SK-N-SH (cell line): ENCODE measurements at regions not wholly inside any gene's neighbourhood (a gene's known extent, or its start where the extent isn't known, plus 50 kb on each side); places are given as distances from the start of the nearest gene placed in this dataset.

Experiments
- EZH2phosphoT487 ChIP-seq: fragments of 200-600 bp; sonication (generic); IDR thresholded peaks from 2 replicates; pipeline ENCODE4 v1.6.1; 2017; ENCODE audit warnings: low read depth, mixed run types, mild to moderate bottlenecking, antibody characterized with exemption, moderate library complexity, borderline replicate concordance
- GABPA ChIP-seq: IDR thresholded peaks from 2 replicates; pipeline ENCODE4 v1.4.0; 2012; ENCODE audit warnings: low read depth, mild to moderate bottlenecking
- NFIC ChIP-seq: IDR thresholded peaks from 2 replicates; pipeline ENCODE4 v1.4.0; 2012; ENCODE audit warnings: borderline replicate concordance
- REST ChIP-seq: IDR thresholded peaks from 2 replicates; pipeline ENCODE4 v1.6.1; 2012; ENCODE audit warnings: mild to moderate bottlenecking, low read depth, low read length, moderate library complexity
- RFX5 ChIP-seq: IDR thresholded peaks from 2 replicates; pipeline ENCODE4 v1.6.1; 2012; ENCODE audit warnings: mild to moderate bottlenecking, improper control_type of control experiment, low read length
- RXRA ChIP-seq: IDR thresholded peaks from 2 replicates; pipeline ENCODE4 v1.4.0; 2012; ENCODE audit warnings: low read depth, mild to moderate bottlenecking, borderline replicate concordance
- TEAD4 ChIP-seq: IDR thresholded peaks from 2 replicates; pipeline ENCODE4 v1.4.0; 2012; ENCODE audit warnings: mild to moderate bottlenecking, borderline replicate concordance; ENCODE audit not compliant: insufficient read depth
- YY1 ChIP-seq: IDR thresholded peaks from 2 replicates; pipeline ENCODE4 v1.4.0; 2012; ENCODE audit warnings: low read depth, mild to moderate bottlenecking
- TF ChIP-seq, protein P1 (sequence below): fragments of 200-600 bp; sonication (generic); IDR thresholded peaks from 2 replicates; pipeline ENCODE4 v1.6.1; 2017; ENCODE audit warnings: antibody characterized with exemption, mild to moderate bottlenecking, moderate library complexity
- TF ChIP-seq, protein P2 (sequence below): IDR thresholded peaks from 2 replicates; pipeline ENCODE4 v1.4.0; 2012; ENCODE audit warnings: low read depth

- TF ChIP-seq YY1 (no peak), GABPA (no peak), REST (no peak), NFIC (no peak), EZH2phosphoT487 (no peak), TEAD4 (no peak), RFX5 (no peak), RXRA (no peak)
- TF ChIP-seq, protein P1, sequence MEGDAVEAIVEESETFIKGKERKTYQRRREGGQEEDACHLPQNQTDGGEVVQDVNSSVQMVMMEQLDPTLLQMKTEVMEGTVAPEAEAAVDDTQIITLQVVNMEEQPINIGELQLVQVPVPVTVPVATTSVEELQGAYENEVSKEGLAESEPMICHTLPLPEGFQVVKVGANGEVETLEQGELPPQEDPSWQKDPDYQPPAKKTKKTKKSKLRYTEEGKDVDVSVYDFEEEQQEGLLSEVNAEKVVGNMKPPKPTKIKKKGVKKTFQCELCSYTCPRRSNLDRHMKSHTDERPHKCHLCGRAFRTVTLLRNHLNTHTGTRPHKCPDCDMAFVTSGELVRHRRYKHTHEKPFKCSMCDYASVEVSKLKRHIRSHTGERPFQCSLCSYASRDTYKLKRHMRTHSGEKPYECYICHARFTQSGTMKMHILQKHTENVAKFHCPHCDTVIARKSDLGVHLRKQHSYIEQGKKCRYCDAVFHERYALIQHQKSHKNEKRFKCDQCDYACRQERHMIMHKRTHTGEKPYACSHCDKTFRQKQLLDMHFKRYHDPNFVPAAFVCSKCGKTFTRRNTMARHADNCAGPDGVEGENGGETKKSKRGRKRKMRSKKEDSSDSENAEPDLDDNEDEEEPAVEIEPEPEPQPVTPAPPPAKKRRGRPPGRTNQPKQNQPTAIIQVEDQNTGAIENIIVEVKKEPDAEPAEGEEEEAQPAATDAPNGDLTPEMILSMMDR: no peak
- TF ChIP-seq, protein P2, sequence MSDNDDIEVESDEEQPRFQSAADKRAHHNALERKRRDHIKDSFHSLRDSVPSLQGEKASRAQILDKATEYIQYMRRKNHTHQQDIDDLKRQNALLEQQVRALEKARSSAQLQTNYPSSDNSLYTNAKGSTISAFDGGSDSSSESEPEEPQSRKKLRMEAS: no peak
These were observed 287.5 kb downstream of the GLRX3 start for GRCh38 chr10:130423455-130424305.
